GM19328 (cell line): ENCODE measurements at regions not wholly inside any gene's neighbourhood (a gene's known extent, or its start where the extent isn't known, plus 50 kb on each side); places are given as distances from the start of the nearest gene placed in this dataset.

Source experiments
- ATAC-seq: cut with Tn5 transposase; IDR thresholded peaks from one replicate; pipeline ENCODE4 v1.9.1; 2021; ENCODE audit warnings: mild to moderate bottlenecking, moderate library complexity; ENCODE audit not compliant: unreplicated experiment

GRCh38 chr1:81498471-81499462 lies 302.0 kb upstream of the ADGRL2 start:
- no peak for ATAC-seq

DNA sequence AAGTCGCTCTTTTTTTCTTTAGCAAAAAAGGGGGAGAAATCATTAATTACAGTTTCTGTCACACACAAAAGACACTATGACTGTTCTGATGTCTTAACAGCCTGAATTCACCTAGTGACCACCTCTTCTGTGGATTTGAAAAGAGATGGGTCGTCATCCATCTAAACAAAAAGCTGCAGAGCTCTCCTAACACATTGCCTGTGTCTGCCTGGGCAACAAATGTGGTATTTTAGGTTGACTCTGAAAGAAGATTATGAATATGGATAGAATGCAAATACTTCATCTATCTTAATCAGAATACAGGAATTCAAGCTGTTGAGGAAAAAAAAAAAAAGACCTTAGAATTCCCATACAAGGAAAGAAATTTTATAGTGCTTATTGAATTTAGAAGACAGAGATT lies 304.4 kb upstream of the ADGRL2 start:
- ATAC-seq, result no peak

DNA sequence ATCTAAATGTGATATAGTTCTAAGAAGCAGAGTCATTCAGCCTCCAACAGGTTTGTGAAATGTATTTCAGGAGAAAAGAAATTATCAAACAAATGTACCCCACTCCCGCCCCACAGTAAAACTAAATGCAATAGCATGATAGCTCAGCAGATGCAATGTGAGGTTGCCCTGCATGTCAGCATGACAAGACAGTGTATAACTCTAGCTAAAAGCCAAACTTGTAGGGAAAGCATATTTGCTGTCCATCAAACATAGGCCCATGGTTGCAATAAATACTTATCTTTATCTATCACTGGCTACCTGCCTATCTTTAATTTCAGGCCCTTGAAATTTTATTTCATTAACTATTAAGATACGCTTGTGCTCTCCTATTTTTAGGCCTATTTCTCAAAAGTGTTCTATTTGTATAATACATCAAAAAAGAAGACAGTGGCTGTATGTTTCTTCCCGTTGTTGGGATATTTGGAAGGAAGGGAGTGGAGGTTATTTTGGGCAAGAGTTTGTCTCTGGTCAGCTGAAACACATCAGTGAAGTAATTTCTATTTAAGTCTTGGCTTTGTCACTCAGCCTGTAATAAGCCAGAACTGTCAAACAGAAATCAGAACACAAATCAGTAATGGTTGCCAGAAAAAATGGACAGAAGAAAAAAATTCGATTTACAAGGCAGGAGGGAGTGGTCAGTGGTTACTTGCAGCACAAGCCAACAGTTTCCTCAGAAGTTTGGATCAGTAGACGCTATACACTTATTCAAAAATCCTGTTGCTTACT lies 307.4 kb upstream of the ADGRL2 start:
- no peak for ATAC-seq

- ATAC-seq, result no peak
Measured at GRCh38 chr1:81492628-81493027, 308.1 kb upstream of the ADGRL2 start.

GRCh38 chr1:81490614-81491013 lies 310.1 kb upstream of the ADGRL2 start:
- no peak for ATAC-seq

DNA sequence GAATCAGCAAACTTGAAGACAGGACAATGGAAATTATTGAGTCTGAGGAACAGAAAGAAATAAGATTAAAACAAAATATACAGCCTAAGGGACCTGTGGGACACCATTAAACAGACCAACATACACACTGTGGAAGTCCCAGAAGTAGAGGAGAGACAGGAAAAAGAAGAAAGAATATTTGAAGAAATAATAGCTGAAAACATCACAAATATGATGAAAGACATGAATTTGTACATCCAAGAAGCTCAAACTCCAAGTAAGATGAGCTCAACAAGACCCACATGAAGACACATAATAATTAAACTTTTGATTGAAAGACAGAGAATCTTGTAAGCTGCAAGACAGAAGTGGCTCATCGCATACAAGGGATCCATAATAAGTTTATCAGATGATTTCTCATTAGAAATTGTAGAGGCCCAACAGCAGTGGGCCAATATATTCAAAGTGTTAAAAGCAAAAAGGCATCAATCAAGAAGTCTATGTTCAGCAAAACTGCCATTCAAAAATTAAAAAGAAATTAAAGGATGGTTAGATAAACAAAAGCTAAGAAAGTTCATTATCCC lies 311.3 kb upstream of the ADGRL2 start:
- ATAC-seq, result no peak

DNA sequence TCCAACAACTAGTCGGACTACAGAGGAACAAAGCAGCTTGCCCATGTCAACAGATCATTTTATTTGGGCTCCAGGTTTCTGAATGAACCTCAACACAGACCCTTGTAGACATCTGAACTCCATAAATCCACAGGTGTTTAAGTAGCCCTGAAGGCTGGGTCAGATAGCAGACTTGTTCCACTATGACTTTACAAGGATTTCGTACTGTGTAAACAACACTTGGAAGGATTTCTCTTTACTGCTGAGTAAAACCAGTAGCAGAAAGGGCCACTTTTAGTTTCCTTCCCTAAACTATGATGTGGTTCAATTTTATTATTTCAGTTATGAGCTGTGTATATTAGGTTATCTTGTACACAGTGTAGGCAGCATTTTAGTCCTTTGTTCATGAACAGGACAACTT lies 316.4 kb upstream of the ADGRL2 start:
- no peak for ATAC-seq

- ATAC-seq, result no peak
Measured at GRCh38 chr1:81478219-81478618, 322.5 kb upstream of the ADGRL2 start.

GRCh38 chr1:81477710-81478109 lies 323.0 kb upstream of the ADGRL2 start:
- ATAC-seq, result no peak

DNA sequence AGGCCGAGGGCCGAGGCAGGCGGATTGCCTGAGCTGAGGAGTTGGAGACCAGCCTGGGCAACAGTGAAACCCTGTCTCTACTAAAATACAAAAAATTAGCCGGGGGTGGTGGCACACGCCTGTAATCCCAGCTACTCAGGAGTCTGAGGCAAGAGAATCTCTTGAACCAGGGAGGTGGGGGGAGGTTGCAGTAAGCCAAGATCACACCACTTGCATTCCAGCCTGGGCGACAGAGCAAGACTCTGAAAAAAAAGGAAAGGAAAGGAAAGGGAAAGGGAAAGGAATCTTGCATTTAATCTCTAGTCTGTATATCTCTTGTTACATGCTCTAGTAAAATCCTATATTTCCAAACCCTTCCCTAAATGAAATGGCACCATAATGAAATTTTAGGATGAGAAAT lies 328.3 kb upstream of the ADGRL2 start:
- ATAC-seq, result no peak

- no peak for ATAC-seq
Measured at GRCh38 chr1:81471255-81471654, 329.5 kb upstream of the ADGRL2 start.

DNA sequence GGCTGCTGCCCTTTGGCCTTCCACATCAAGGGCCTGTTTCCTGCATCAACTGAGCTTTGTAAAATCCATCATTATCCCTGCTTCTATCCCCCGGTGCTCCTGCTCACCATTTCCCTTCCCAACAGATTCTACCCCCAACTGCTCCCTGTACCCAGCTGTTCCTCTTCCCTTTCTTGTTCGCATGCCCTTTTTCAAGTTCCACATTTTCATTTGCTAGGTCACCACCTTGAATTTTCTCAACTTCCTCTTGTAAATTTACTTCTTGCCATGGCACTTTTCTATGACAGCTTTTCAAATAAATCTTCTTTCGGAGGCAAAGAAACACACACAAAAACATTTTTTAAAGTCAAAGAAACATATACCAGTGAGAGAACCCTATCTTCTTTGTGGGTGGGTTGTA lies 330.5 kb upstream of the ADGRL2 start:
- no peak for ATAC-seq

DNA sequence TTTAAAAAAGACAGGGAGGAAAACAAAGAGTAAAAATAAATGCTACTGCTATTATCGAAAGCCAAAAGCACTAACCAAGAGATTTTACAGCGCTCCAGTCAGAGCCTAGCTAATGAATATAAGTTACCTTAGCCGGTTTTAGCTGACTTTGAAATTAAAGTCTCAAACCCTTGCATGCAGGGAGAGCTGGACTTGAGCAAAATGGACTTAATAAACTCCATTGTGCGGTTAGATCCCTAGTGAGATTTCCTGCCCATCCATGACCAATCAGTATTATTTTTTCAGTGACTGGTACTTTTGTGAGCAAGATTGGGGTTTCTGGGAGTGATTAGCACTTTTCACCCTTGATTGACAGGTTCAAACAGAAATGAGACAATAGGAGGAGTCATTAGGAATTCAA lies 333.4 kb upstream of the ADGRL2 start:
- ATAC-seq, result no peak

- no peak for ATAC-seq
Measured at GRCh38 chr1:81466961-81467360, 333.8 kb upstream of the ADGRL2 start.

DNA sequence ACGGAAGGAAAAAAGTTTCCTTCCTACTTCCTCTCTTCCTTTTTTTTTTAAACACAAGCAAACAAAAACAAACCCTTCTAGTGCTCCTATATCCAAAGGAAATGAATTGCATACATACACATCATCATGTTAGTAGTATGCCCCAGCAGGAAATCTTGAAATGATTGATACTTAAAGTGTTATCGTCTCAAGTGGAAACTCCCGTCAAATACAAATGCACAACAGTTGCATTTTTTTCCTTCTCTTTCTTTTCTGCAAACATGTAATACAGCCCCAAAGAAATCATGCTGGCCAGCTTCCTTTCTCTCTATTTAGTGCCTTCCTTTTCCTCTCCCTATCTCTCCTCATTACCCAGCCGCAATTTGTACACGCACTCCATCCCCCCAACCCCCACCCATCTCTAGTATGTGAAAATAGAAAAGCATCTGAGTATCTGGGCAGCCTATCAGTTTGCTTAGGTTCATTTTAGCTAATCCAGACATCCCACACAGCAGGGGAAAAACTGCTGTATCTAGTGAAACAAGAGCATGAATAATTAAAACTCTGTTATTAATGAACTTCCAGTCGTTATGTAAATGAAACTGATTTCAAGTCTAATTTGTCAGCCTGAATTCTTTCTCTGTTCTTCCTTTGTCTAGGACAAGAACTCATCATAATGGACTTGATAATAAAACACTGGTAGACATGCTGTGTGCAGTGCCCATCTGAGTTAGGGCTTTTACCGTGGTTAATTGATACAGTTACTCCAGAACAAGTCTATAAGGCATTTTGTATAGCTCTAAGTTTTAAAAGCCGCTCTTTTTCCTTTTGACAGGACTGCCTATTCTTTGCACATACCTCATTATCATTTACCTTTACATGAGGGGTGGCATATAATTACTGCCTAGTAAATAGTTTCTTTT lies 336.5 kb upstream of the ADGRL2 start:
- no peak for ATAC-seq

DNA sequence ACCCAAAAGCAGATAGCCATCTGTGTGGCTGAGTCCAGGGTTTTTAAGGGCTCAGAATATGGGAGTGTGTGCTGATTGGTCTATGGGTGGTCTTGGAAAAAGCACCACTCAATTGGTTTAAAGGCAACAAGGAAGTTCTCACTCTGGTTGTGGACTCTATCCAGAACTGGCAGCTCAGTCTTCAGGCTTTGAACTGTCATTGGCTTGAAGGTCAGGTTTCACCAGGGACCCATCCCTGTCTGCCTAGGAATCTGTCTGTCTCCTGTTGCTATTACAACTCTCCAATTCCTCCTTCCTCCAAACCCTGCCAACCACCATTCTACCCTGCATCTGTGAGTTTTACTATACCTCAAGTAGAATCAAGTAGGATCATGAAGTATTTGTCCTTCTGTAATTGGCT lies 341.7 kb upstream of the ADGRL2 start:
- ATAC-seq, result no peak

DNA sequence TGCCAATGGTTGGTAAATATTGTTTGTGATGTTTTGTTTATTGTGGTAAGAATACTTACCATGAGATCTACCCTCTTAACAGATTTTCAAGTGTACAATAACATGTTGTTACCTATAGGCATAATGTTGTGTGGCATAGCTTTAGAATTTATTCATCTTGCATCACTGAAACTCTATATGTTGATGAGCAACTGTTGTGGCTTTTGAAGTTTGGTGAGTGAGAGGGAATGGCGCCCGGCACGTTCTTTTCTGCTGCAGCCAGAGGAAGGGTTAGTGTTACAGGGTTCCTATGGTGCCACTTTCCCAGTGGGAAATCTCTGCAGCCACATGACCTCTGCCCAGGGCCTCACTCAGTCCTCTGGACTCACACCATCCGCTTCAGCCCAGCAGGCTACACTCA lies 342.5 kb upstream of the ADGRL2 start:
- no peak for ATAC-seq

DNA sequence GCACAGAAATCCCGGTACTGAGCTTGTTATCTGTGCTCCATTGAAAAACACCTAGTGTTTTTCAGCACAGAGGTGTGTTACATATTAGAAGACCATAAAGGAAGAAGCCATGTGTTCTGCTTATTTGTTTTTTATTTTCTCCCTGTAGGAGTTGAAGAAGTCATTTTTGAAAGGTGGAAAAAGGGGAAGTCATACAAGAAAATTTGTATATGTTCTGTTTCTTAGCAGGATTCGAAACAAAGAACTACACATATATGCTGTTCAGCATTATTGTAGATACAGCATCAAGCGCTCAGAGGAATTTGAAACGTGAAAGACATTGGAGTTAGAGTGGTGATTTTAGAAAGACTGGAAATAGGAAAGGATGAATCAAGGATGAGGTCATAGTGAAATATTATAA lies 345.3 kb upstream of the ADGRL2 start:
- ATAC-seq, result no peak

DNA sequence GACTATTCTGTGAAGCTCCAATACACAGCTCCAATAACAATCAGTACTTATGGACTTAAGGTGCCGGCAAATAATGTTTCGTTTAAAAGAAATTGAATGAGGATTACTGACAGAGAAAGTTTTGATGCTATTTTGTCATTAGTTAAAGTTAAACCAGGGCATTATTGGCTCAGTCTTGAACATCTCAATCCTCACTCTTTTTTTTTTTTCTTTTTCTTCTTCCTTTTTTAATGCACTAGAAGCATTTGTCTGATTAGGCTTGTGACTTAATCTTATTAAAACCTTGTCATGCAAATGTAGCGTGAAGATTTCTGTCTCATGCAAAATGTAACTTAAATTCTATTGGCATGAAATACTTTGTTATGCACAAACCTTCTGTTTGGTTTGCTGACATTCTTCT lies 346.8 kb upstream of the ADGRL2 start:
- ATAC-seq, result no peak

DNA sequence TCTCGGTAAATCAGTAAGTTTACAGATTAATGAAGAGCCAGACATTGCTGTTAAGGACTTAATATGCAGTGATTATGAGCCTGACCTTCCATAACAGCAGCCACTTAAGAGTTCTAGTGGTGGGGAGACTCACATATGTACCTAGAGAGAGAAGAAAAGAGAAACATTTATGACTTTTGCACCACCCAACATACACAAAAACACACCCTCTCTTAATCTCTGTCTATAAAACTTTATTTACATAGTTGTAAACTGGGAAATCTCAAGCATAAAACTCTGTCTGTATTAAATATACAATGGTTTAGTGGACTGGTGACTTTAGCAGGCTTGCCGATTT lies 347.4 kb upstream of the ADGRL2 start:
- ATAC-seq, result no peak
